ENCODE measurements at regions not wholly inside any gene's neighbourhood (a gene's known extent, or its start where the extent isn't known, plus 50 kb on each side); places are given as distances from the start of the nearest gene placed in this dataset.

- TF ChIP-seq MAZ (IDR thresholded peaks at IDR 0.05; ENCODE audit: borderline replicate concordance, low read depth, low read length) (no peak), FOS (IDR thresholded peaks at IDR 0.05; ENCODE audit: low read depth, low read length) (no peak), ELK1 (IDR thresholded peaks at IDR 0.05; ENCODE audit: borderline replicate concordance, low read depth, low read length) (no peak), NFE2L2 (IDR thresholded peaks at IDR 0.05; ENCODE audit: low read depth, low read length) (no peak), MAFK (IDR thresholded peaks at IDR 0.05; ENCODE audit: low read depth, low read length) (no peak), MXI1 (IDR thresholded peaks at IDR 0.05; ENCODE audit: borderline replicate concordance, low read depth, low read length) (no peak), CEBPB (IDR thresholded peaks at IDR 0.05; ENCODE audit: low read depth, low read length) (no peak), CHD1 (IDR thresholded peaks at IDR 0.05; ENCODE audit: low read depth, low read length) (no peak), RAD21 (IDR thresholded peaks at IDR 0.05; ENCODE audit: low read length) (no peak), RFX5 (IDR thresholded peaks at IDR 0.05; ENCODE audit: low read depth, low read length) (no peak), CTCF (conservative IDR thresholded peaks at IDR 0.05; ENCODE audit: low read depth, low read length) (no peak), BHLHE40 (IDR thresholded peaks at IDR 0.05; ENCODE audit: low read depth, low read length) (no peak), RCOR1 (IDR thresholded peaks at IDR 0.05; ENCODE audit: insufficient replicate concordance, low read length) (no peak), SMC3 (IDR thresholded peaks at IDR 0.05; ENCODE audit: low read depth, low read length) (no peak), POLR2A (IDR thresholded peaks at IDR 0.05; ENCODE audit: low read depth, low read length) (no peak), USF2 (IDR thresholded peaks at IDR 0.05; ENCODE audit: low read depth, low read length) (no peak)
- WGBS, 2 experiments (ENCODE audit: extremely low coverage in 2 of 2, insufficient read length in 1 of 2) = 36% methylated on average over 3 of the region's 8 CpGs; no CpG with 5 or more reads in 1 of the 2 experiments
- POLR2A ChIA-PET (ENCODE audit: unreplicated experiment) = no interaction called here
- Histone ChIP-seq H2AFZ (replicated peaks; ENCODE audit: low read length, poor library complexity) (no peak overlapping the region), H3K4me3 (ENCODE audit: insufficient read depth, low read depth, low read length) (no peak overlapping the region), H3K4me2 (ENCODE audit: low read depth, low read length) (no peak overlapping the region), H4K20me1 (ENCODE audit: insufficient read depth, low read length) (no peaks in the 10 kb centered on the region), H4K8ac (ENCODE audit: low read depth in 2 of 2, low read length in 2 of 2) (no peak overlapping the region), H3K27ac (ENCODE audit: insufficient read depth, low read length) (no peak overlapping the region), H2BK120ac (ENCODE audit: low read depth, low read length) (no peak overlapping the region), H3K9me1 (ENCODE audit: insufficient read depth, low read length) (no peaks in the 10 kb centered on the region), H2AK9ac (replicated peaks; ENCODE audit: low read depth, low read length, poor library complexity) (no peak overlapping the region), H4K5ac (ENCODE audit: low read depth, low read length) (no peak overlapping the region), H2BK15ac (ENCODE audit: low read depth, low read length) (no peak overlapping the region), H2BK5ac (ENCODE audit: low read depth, low read length, poor library complexity, severe bottlenecking) (no peak overlapping the region), H3K4ac (ENCODE audit: low read depth, low read length) (no peak overlapping the region), H3K56ac (ENCODE audit: extremely low read depth, insufficient read depth, low read length) (no peak overlapping the region), H3K9me3 (ENCODE audit: control insufficient read depth, insufficient read depth, low read length) (peaks cover 51% of the 10 kb centered on the region), H2AK5ac (ENCODE audit: low read depth, low read length) (no peak overlapping the region), H3K27me3 (ENCODE audit: control insufficient read depth, insufficient read depth, low read length) (no peaks in the 10 kb centered on the region), H3K79me1 (ENCODE audit: low read depth in 1 of 2, low read length in 2 of 2) (no peaks in the 10 kb centered on the region), H3K18ac (ENCODE audit: low read depth, low read length) (no peak overlapping the region), H2BK20ac (ENCODE audit: low read depth, low read length) (no peak overlapping the region), H3K36me3 (ENCODE audit: control insufficient read depth, insufficient read depth, low read length) (no peaks in the 10 kb centered on the region), H3K4me1 (ENCODE audit: control insufficient read depth, insufficient read depth, low read length) (no peaks in the 10 kb centered on the region), H4K91ac (ENCODE audit: insufficient read depth, low read depth, low read length) (no peak overlapping the region), H3K23ac (ENCODE audit: low read depth, low read length) (no peak overlapping the region), H3K9ac (ENCODE audit: low read depth, low read length) (no peak overlapping the region), H3K14ac (replicated peaks; ENCODE audit: low read depth, low read length) (no peak overlapping the region)
- in situ Hi-C loops (cut with MboI; ENCODE audit: low sequenced_read_pairs) (no loop called here), dilution Hi-C loops (cut with HindIII; ENCODE audit: low sequenced_read_pairs, unreplicated experiment) (no loop called here), intact Hi-C loops (cut with micrococcal nuclease) (no loop called here)
- CTCF ChIA-PET = no interaction called here
- BruUV-seq (replicated peaks) = no TSS peak
- DNase-seq (no peak), ATAC-seq (ENCODE audit: low read depth) (no peak)
These were observed 406.1 kb downstream of the TCERG1L start for GRCh38 chr10:130905386-130905785.
